Neural cell (in vitro differentiated cells): ENCODE measurements at regions not wholly inside any gene's neighbourhood (a gene's known extent, or its start where the extent isn't known, plus 50 kb on each side); places are given as distances from the start of the nearest gene placed in this dataset.

Experiments
- H2AFZ ChIP-seq: fragments of 200-600, 300-800 bp; sonication (generic), shearing (Covaris generic); 2 replicates; pipeline ENCODE4 v1.6.0; 2014; ENCODE audit warnings: low read depth, mild to moderate bottlenecking, antibody characterized with exemption, low read length, moderate library complexity
- H3F3A ChIP-seq: fragments of 200-600 bp; shearing (Covaris generic); 2 replicates; pipeline ENCODE4 v1.6.1; 2016; ENCODE audit warnings: mild to moderate bottlenecking, moderate library complexity, mixed read lengths, antibody characterized with exemption, low read length; ENCODE audit not compliant: insufficient read depth, poor library complexity, severe bottlenecking
- H3K27ac ChIP-seq: fragments of 200-600, 300-800 bp; sonication (generic), shearing (Covaris generic); 2 replicates; pipeline ENCODE4 v1.5.1; 2014; ENCODE audit warnings: mild to moderate bottlenecking, low read length, moderate library complexity
- H3K27me3 ChIP-seq: fragments of 300-800, 200-600 bp; sonication (generic), shearing (Covaris generic); 2 replicates; pipeline ENCODE4 v1.6.0; 2014; ENCODE audit warnings: mild to moderate bottlenecking, low read depth, low read length, moderate library complexity; ENCODE audit not compliant: insufficient read depth
- H3K36me3 ChIP-seq: fragments of 300-800, 200-600 bp; sonication (generic), shearing (Covaris generic); 2 replicates; pipeline ENCODE4 v1.5.1; 2014; ENCODE audit warnings: mild to moderate bottlenecking, antibody characterized with exemption, low read length, moderate library complexity; ENCODE audit not compliant: insufficient read depth
- H3K4me2 ChIP-seq: fragments of 300-800, 200-600 bp; sonication (generic), shearing (Covaris generic); 2 replicates; pipeline ENCODE4 v1.6.0; 2014; ENCODE audit warnings: mild to moderate bottlenecking, low read length
- H3K4me3 ChIP-seq: fragments of 300-800, 200-600 bp; sonication (generic), shearing (Covaris generic); 2 replicates; pipeline ENCODE4 v1.5.1; 2014; ENCODE audit warnings: mild to moderate bottlenecking, low read length, moderate library complexity
- H3K79me2 ChIP-seq: fragments of 200-600 bp; shearing (Covaris generic); replicated peaks from 2 replicates; pipeline ENCODE4 v1.6.0; 2014; ENCODE audit warnings: mild to moderate bottlenecking, low read length, moderate library complexity; ENCODE audit not compliant: insufficient read depth
- H3K9ac ChIP-seq: fragments of 300-800, 200-600 bp; sonication (generic), shearing (Covaris generic); 2 replicates; pipeline ENCODE4 v1.6.1; 2016; ENCODE audit warnings: mild to moderate bottlenecking, low read length, mixed read lengths
- H3K9me2 ChIP-seq: fragments of 200-600 bp; shearing (Covaris generic); 2 replicates; pipeline ENCODE4 v1.6.1; 2016; ENCODE audit warnings: mild to moderate bottlenecking, low read length, mixed read lengths; ENCODE audit not compliant: insufficient read depth
- H3K9me3 ChIP-seq: fragments of 200-600, 300-800 bp; sonication (generic), shearing (Covaris generic); 2 replicates; pipeline ENCODE4 v1.6.1; 2016; ENCODE audit warnings: mild to moderate bottlenecking, mixed run types, low read length, moderate library complexity, mixed read lengths
- H4K20me1 ChIP-seq: fragments of 200-600 bp; shearing (Covaris generic); 2 replicates; pipeline ENCODE4 v1.6.1; 2016; ENCODE audit warnings: mild to moderate bottlenecking, mixed run types; ENCODE audit not compliant: insufficient read depth
- EP300 ChIP-seq: fragments of 450-650 bp; conservative IDR thresholded peaks from 2 replicates; pipeline ENCODE4 v1.6.1; 2014; ENCODE audit warnings: antibody characterized with exemption, mild to moderate bottlenecking, moderate library complexity; ENCODE audit not compliant: poor library complexity, severe bottlenecking
- EZH2 ChIP-seq: fragments of 200-600, 300-800 bp; shearing (Covaris generic), sonication (generic); IDR thresholded peaks from 2 replicates; pipeline ENCODE4 v1.6.1; 2014; ENCODE audit warnings: antibody characterized with exemption, low read length, borderline replicate concordance, mild to moderate bottlenecking; ENCODE audit not compliant: insufficient read depth, poor library complexity, severe bottlenecking
- MXI1 ChIP-seq: fragments of 450-650 bp; conservative IDR thresholded peaks from 2 replicates; pipeline ENCODE4 v1.6.1; 2014; ENCODE audit warnings: antibody characterized with exemption, mild to moderate bottlenecking; ENCODE audit not compliant: poor library complexity, severe bottlenecking
- POLR2AphosphoS5 ChIP-seq: IDR thresholded peaks from 2 replicates; pipeline ENCODE4 v1.6.1; 2012
- RAD21 ChIP-seq: fragments of 450-650 bp; conservative IDR thresholded peaks from 2 replicates; pipeline ENCODE4 v1.6.1; 2014; ENCODE audit warnings: antibody characterized with exemption, mild to moderate bottlenecking, moderate library complexity
- SMC3 ChIP-seq: fragments of 450-650 bp; conservative IDR thresholded peaks from 2 replicates; pipeline ENCODE4 v1.6.1; 2014; ENCODE audit warnings: antibody characterized with exemption, mild to moderate bottlenecking, moderate library complexity; ENCODE audit not compliant: poor library complexity
- TAF1 ChIP-seq: IDR thresholded peaks from 2 replicates; pipeline ENCODE4 v1.6.1; 2012; ENCODE audit warnings: low read depth
- TF ChIP-seq, protein P1 (sequence below): IDR thresholded peaks from 2 replicates; pipeline ENCODE4 v1.6.1; 2012; ENCODE audit warnings: borderline replicate concordance
- TF ChIP-seq, protein P2 (sequence below): fragments of 450-650 bp; IDR thresholded peaks from 2 replicates; pipeline ENCODE4 v1.5.1; 2014; ENCODE audit warnings: antibody characterized with exemption, mild to moderate bottlenecking, moderate library complexity; ENCODE audit not compliant: poor library complexity, severe bottlenecking

DNA sequence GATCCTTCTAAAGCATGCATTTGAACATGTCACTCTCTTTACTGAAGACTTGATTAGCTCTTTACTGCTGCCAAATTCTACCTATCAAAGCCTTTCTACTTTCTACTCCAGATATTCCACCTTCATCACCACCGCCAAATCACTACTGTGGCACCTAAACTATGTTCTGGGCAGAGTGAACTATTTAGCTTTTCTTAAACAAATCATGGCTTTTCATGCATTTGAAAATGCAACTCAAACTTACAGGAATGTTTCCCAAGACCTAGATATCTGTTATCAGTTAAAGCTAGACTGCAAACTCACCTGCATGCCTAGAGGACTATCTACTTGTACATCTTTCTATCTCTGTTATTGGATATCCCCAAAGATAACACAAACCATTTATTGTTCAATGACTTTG is 109.3 kb downstream of the MAFB start:
- Histone ChIP-seq H4K20me1 (no peaks in the 10 kb centered on the region), H3K27me3 (no peaks in the 10 kb centered on the region), H3K4me2 (no peak overlapping the region), H3K9ac (no peak overlapping the region), H3K27ac (no peak overlapping the region), H3K9me2 (no peaks in the 10 kb centered on the region), H3K36me3 (no peaks in the 10 kb centered on the region), H2AFZ (no peak overlapping the region), H3K4me3 (no peak overlapping the region), H3K9me3 (no peaks in the 10 kb centered on the region), H3K79me2 (no peaks in the 10 kb centered on the region), H3F3A (no peaks in the 10 kb centered on the region)
- no peak for TF ChIP-seq RAD21
- no peak for TF ChIP-seq EP300
- no peak for TF ChIP-seq SMC3
- TF ChIP-seq TAF1, result no peak
- no peak for TF ChIP-seq EZH2

- Histone ChIP-seq H3K4me2 (no peak overlapping the region), H3K9me2 (no peaks in the 10 kb centered on the region), H3K79me2 (no peaks in the 10 kb centered on the region), H2AFZ (no peak overlapping the region), H3K27ac (no peak overlapping the region), H3K36me3 (no peaks in the 10 kb centered on the region), H4K20me1 (no peaks in the 10 kb centered on the region), H3K9me3 (no peaks in the 10 kb centered on the region), H3K4me3 (no peak overlapping the region), H3F3A (no peaks in the 10 kb centered on the region), H3K9ac (no peak overlapping the region), H3K27me3 (no peaks in the 10 kb centered on the region)
- TF ChIP-seq RAD21 (no peak), SMC3 (no peak), POLR2AphosphoS5 (no peak), EZH2 (no peak), EP300 (no peak), TAF1 (no peak), MXI1 (no peak)
- TF ChIP-seq, protein P1, sequence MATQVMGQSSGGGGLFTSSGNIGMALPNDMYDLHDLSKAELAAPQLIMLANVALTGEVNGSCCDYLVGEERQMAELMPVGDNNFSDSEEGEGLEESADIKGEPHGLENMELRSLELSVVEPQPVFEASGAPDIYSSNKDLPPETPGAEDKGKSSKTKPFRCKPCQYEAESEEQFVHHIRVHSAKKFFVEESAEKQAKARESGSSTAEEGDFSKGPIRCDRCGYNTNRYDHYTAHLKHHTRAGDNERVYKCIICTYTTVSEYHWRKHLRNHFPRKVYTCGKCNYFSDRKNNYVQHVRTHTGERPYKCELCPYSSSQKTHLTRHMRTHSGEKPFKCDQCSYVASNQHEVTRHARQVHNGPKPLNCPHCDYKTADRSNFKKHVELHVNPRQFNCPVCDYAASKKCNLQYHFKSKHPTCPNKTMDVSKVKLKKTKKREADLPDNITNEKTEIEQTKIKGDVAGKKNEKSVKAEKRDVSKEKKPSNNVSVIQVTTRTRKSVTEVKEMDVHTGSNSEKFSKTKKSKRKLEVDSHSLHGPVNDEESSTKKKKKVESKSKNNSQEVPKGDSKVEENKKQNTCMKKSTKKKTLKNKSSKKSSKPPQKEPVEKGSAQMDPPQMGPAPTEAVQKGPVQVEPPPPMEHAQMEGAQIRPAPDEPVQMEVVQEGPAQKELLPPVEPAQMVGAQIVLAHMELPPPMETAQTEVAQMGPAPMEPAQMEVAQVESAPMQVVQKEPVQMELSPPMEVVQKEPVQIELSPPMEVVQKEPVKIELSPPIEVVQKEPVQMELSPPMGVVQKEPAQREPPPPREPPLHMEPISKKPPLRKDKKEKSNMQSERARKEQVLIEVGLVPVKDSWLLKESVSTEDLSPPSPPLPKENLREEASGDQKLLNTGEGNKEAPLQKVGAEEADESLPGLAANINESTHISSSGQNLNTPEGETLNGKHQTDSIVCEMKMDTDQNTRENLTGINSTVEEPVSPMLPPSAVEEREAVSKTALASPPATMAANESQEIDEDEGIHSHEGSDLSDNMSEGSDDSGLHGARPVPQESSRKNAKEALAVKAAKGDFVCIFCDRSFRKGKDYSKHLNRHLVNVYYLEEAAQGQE, result no peak
- TF ChIP-seq, protein P2, sequence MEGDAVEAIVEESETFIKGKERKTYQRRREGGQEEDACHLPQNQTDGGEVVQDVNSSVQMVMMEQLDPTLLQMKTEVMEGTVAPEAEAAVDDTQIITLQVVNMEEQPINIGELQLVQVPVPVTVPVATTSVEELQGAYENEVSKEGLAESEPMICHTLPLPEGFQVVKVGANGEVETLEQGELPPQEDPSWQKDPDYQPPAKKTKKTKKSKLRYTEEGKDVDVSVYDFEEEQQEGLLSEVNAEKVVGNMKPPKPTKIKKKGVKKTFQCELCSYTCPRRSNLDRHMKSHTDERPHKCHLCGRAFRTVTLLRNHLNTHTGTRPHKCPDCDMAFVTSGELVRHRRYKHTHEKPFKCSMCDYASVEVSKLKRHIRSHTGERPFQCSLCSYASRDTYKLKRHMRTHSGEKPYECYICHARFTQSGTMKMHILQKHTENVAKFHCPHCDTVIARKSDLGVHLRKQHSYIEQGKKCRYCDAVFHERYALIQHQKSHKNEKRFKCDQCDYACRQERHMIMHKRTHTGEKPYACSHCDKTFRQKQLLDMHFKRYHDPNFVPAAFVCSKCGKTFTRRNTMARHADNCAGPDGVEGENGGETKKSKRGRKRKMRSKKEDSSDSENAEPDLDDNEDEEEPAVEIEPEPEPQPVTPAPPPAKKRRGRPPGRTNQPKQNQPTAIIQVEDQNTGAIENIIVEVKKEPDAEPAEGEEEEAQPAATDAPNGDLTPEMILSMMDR, result no peak
Observed at GRCh38 chr20:40578961-40579360, 110.1 kb downstream of the MAFB start.

DNA sequence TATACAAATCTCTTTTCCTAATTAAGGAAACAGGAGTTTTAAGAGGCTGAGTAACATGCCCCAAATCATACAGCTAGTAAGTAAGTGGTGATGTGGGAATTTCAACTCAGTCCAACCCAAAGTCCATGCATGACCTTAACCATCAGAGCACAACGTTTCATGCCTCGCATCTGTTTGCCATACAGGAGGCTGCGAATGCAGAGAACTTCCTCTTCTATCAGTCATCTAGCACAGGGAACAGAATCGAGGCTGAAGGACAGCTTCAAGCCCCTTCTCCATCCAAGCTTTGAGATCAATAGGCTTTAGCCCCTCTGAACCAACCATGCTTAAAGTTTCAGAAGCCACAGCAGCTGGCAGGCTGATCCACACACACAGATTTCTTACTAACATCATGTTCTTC is 113.2 kb downstream of the MAFB start:
- Histone ChIP-seq H3K9ac (no peak overlapping the region), H3K27ac (no peak overlapping the region), H2AFZ (no peak overlapping the region), H3K9me2 (no peaks in the 10 kb centered on the region), H3K36me3 (no peaks in the 10 kb centered on the region), H3K79me2 (no peaks in the 10 kb centered on the region), H3K4me2 (no peak overlapping the region), H4K20me1 (no peaks in the 10 kb centered on the region), H3K27me3 (no peaks in the 10 kb centered on the region), H3F3A (no peaks in the 10 kb centered on the region), H3K9me3 (no peaks in the 10 kb centered on the region), H3K4me3 (no peak overlapping the region)
- TF ChIP-seq RAD21 (no peak), EZH2 (no peak)
- TF ChIP-seq, protein P2, result no peak
